ENCODE measurements at regions not wholly inside any gene's neighbourhood (a gene's known extent, or its start where the extent isn't known, plus 50 kb on each side); places are given as distances from the start of the nearest gene placed in this dataset.

DNA sequence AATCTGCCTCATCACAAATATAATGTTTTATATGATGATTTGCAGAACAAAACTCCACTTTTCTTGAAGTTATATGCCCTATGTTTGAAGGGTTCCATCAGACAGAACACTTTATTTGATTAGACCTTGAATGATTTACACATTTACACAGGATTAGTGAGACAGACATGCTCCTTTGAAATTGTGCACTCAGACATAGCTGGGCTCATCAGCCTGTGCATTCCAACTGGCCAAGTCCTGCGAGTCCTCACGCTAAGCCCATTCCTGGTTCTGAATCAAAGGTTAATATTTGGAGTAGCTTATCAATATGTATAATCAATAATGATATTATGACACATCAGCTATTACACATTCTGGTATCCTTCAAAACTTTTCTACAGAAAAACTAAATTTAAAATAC lies 173.6 kb downstream of the MBL2 start:
- TF ChIP-seq, protein P1, sequence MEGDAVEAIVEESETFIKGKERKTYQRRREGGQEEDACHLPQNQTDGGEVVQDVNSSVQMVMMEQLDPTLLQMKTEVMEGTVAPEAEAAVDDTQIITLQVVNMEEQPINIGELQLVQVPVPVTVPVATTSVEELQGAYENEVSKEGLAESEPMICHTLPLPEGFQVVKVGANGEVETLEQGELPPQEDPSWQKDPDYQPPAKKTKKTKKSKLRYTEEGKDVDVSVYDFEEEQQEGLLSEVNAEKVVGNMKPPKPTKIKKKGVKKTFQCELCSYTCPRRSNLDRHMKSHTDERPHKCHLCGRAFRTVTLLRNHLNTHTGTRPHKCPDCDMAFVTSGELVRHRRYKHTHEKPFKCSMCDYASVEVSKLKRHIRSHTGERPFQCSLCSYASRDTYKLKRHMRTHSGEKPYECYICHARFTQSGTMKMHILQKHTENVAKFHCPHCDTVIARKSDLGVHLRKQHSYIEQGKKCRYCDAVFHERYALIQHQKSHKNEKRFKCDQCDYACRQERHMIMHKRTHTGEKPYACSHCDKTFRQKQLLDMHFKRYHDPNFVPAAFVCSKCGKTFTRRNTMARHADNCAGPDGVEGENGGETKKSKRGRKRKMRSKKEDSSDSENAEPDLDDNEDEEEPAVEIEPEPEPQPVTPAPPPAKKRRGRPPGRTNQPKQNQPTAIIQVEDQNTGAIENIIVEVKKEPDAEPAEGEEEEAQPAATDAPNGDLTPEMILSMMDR (IDR thresholded peaks at IDR 0.05; ENCODE audit: low read depth, low read length, missing input control): no peak
- TF ChIP-seq YY1 (IDR thresholded peaks at IDR 0.05) (no peak), FOXA1 (IDR thresholded peaks at IDR 0.05) (no peak), RAD21 (IDR thresholded peaks at IDR 0.05) (no peak), JUND (IDR thresholded peaks at IDR 0.05) (no peak), TAF1 (conservative IDR thresholded peaks at IDR 0.05) (no peak), GABPA (IDR thresholded peaks at IDR 0.05 in 1 of 2, conservative IDR thresholded peaks at IDR 0.05 in 1 of 2) (no peak)
- TF ChIP-seq, protein P2, sequence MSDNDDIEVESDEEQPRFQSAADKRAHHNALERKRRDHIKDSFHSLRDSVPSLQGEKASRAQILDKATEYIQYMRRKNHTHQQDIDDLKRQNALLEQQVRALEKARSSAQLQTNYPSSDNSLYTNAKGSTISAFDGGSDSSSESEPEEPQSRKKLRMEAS (IDR thresholded peaks at IDR 0.05): no peak
- TF ChIP-seq, protein P3, sequence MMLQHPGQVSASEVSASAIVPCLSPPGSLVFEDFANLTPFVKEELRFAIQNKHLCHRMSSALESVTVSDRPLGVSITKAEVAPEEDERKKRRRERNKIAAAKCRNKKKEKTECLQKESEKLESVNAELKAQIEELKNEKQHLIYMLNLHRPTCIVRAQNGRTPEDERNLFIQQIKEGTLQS (IDR thresholded peaks at IDR 0.05): no peak
- TF ChIP-seq, protein P4, sequence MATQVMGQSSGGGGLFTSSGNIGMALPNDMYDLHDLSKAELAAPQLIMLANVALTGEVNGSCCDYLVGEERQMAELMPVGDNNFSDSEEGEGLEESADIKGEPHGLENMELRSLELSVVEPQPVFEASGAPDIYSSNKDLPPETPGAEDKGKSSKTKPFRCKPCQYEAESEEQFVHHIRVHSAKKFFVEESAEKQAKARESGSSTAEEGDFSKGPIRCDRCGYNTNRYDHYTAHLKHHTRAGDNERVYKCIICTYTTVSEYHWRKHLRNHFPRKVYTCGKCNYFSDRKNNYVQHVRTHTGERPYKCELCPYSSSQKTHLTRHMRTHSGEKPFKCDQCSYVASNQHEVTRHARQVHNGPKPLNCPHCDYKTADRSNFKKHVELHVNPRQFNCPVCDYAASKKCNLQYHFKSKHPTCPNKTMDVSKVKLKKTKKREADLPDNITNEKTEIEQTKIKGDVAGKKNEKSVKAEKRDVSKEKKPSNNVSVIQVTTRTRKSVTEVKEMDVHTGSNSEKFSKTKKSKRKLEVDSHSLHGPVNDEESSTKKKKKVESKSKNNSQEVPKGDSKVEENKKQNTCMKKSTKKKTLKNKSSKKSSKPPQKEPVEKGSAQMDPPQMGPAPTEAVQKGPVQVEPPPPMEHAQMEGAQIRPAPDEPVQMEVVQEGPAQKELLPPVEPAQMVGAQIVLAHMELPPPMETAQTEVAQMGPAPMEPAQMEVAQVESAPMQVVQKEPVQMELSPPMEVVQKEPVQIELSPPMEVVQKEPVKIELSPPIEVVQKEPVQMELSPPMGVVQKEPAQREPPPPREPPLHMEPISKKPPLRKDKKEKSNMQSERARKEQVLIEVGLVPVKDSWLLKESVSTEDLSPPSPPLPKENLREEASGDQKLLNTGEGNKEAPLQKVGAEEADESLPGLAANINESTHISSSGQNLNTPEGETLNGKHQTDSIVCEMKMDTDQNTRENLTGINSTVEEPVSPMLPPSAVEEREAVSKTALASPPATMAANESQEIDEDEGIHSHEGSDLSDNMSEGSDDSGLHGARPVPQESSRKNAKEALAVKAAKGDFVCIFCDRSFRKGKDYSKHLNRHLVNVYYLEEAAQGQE (IDR thresholded peaks at IDR 0.05): no peak
- TF ChIP-seq, protein P5, sequence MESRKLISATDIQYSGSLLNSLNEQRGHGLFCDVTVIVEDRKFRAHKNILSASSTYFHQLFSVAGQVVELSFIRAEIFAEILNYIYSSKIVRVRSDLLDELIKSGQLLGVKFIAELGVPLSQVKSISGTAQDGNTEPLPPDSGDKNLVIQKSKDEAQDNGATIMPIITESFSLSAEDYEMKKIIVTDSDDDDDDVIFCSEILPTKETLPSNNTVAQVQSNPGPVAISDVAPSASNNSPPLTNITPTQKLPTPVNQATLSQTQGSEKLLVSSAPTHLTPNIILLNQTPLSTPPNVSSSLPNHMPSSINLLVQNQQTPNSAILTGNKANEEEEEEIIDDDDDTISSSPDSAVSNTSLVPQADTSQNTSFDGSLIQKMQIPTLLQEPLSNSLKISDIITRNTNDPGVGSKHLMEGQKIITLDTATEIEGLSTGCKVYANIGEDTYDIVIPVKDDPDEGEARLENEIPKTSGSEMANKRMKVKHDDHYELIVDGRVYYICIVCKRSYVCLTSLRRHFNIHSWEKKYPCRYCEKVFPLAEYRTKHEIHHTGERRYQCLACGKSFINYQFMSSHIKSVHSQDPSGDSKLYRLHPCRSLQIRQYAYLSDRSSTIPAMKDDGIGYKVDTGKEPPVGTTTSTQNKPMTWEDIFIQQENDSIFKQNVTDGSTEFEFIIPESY (IDR thresholded peaks at IDR 0.05): no peak
